NT2/D1 (cell line): ENCODE measurements at regions not wholly inside any gene's neighbourhood (a gene's known extent, or its start where the extent isn't known, plus 50 kb on each side); places are given as distances from the start of the nearest gene placed in this dataset.
"Not testable (repeated sequence)": the region's sequence is repeated elsewhere in the genome, so short reads cannot be mapped to it uniquely, and the experiment has no call there.

ENCODE experiments used
- DNase-seq: peaks from one replicate; pipeline ENCODE4 v3.0.0-alpha.2; 2011; ENCODE audit warnings: low read depth, low spot score
- H3K27me3 ChIP-seq: 2 replicates; pipeline ENCODE4 v1.6.0; 2011; ENCODE audit warnings: mild to moderate bottlenecking; ENCODE audit not compliant: insufficient read length, insufficient read depth
- H3K36me3 ChIP-seq: 2 replicates; pipeline ENCODE4 v1.6.1; 2011; ENCODE audit warnings: mild to moderate bottlenecking, low read length, mixed read lengths; ENCODE audit not compliant: insufficient read depth, insufficient read length
- H3K4me1 ChIP-seq: 2 replicates; pipeline ENCODE4 v1.5.1; 2011; ENCODE audit not compliant: insufficient read depth, insufficient read length
- H3K4me3 ChIP-seq: 2 replicates; pipeline ENCODE4 v1.5.1; 2011; ENCODE audit warnings: low read depth; ENCODE audit not compliant: insufficient read length
- H3K9ac ChIP-seq: 2 replicates; pipeline ENCODE4 v1.6.0; 2011; ENCODE audit warnings: low read depth; ENCODE audit not compliant: insufficient read length
- H3K9me3 ChIP-seq: 2 replicates; pipeline ENCODE4 v1.5.1; 2011; ENCODE audit warnings: mild to moderate bottlenecking, low read length; ENCODE audit not compliant: insufficient read depth
- SUZ12 ChIP-seq: IDR thresholded peaks from 2 replicates; pipeline ENCODE4 v1.6.1; 2011; ENCODE audit not compliant: insufficient read length, insufficient read depth; ENCODE audit errors: extremely low read depth
- YY1 ChIP-seq: IDR thresholded peaks from 2 replicates; pipeline ENCODE4 v1.6.1; 2011; ENCODE audit not compliant: insufficient read length, insufficient read depth
- ZNF274 ChIP-seq: IDR thresholded peaks from 2 replicates; pipeline ENCODE4 v1.6.1; 2011; ENCODE audit warnings: mild to moderate bottlenecking, low read depth, low read length

DNA sequence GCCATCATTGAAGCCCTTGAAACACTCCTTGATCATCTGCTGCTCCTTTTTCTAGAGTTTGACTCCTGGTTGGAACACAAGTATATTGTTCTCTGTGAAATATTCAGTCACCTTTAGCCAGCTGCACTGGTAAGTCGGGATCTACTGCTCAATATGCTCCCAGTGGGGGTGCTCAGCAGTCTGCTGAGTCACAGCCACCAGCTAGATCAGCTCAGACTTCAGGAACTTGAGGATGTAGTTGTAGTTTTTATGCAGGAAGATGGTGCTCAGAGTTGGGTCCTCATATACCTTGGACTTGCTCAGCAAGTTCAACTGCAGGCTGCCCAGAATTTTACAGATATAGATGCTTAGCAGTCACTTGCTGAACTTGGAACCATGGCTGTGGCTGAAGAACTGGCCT is 202.5 kb upstream of the RPL34 start:
- no peaks in the 10 kb centered on the region for H3K27me3 ChIP-seq
- no peaks in the 10 kb centered on the region for H3K4me1 ChIP-seq

GRCh38 chr4:108416831-108417230 is 203.5 kb upstream of the RPL34 start:
- H3K36me3 ChIP-seq, result no peaks in the 10 kb centered on the region
- DNase-seq, result no peak
- no peaks in the 10 kb centered on the region for H3K27me3 ChIP-seq
- no peak overlapping the region for H3K4me3 ChIP-seq
- no peak overlapping the region for H3K9ac ChIP-seq
- H3K9me3 ChIP-seq, result no peaks in the 10 kb centered on the region
- H3K4me1 ChIP-seq, result no peaks in the 10 kb centered on the region
- TF ChIP-seq ZNF274 (no peak), YY1 (no peak), SUZ12 (no peak)

More for the DNA sequence above, 202.5 kb upstream of the RPL34 start:
- no peak overlapping the region for H3K9ac ChIP-seq
- H3K4me3 ChIP-seq, result no peak overlapping the region
- DNase-seq, result no peak
- H3K9me3 ChIP-seq, result peaks cover 7% of the 10 kb centered on the region
- no peak for TF ChIP-seq SUZ12
- TF ChIP-seq ZNF274, result no peak
- no peak for TF ChIP-seq YY1
- no peaks in the 10 kb centered on the region for H3K36me3 ChIP-seq

DNA sequence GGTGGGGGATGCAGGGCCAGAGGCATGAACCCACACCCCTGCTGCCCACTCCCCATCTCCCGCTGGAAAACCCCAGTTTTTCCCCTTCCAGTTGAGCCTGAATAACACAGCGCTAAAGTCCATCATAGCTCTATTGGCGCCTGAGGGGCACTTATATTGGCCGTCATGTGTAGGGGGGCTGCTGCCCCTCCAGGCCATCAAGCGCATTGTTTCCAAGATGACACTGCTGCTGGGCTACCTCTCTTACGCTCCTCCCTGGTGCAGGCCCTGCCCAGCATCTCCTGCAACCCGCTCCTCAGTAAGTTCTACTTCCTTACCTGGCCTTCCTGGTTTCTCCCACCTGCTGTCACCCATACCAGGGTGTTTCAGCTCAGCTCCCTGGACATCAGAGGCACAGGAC is 205.0 kb upstream of the RPL34 start:
- Histone ChIP-seq H3K36me3 (no peaks in the 10 kb centered on the region), H3K9me3 (no peaks in the 10 kb centered on the region), H3K9ac (no peak overlapping the region), H3K4me1 (no peaks in the 10 kb centered on the region), H3K27me3 (no peaks in the 10 kb centered on the region), H3K4me3 (no peak overlapping the region)
- TF ChIP-seq ZNF274, result no peak
- TF ChIP-seq SUZ12, result no peak
- no peak for TF ChIP-seq YY1
- DNase-seq, result no peak

- no peak overlapping the region for H3K4me3 ChIP-seq
- no peaks in the 10 kb centered on the region for H3K4me1 ChIP-seq
- no peaks in the 10 kb centered on the region for H3K27me3 ChIP-seq
- peaks cover 8% of the 10 kb centered on the region; the same call in 1 of the 2 replicates for H3K9me3 ChIP-seq
- H3K9ac ChIP-seq, result no peak overlapping the region
- no peaks in the 10 kb centered on the region for H3K36me3 ChIP-seq
- no peak for DNase-seq
- TF ChIP-seq YY1 (no peak), SUZ12 (no peak), ZNF274 (no peak)
These were observed 208.5 kb upstream of the RPL34 start for GRCh38 chr4:108411836-108412235.

DNA sequence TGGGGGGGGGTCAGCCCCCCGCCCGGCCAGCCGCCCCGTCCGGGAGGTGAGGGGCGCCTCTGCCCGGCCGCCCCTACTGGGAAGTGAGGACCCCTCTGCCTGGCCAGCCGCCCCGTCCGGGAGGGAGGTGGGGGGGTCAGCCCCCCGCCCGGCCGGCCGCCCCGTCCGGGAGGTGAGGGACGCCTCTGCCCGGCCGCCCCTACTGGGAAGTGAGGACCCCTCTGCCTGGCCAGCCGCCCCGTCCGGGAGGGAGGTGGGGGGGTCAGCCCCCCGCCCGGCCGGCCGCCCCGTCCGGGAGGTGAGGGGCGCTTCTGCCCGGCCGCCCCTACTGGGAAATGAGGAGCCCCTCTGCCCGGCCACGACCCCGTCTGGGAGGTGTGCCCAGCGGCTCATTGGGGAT is 210.7 kb upstream of the RPL34 start:
- peaks cover 11% of the 10 kb centered on the region; the same call in 1 of the 2 replicates for H3K9me3 ChIP-seq
- H3K9ac ChIP-seq, DNase-seq, H3K36me3 ChIP-seq, H3K4me1 ChIP-seq, H3K27me3 ChIP-seq, H3K4me3 ChIP-seq: not testable (repeated sequence)

GRCh38 chr4:108405586-108405985 is 214.8 kb upstream of the RPL34 start:
- Histone ChIP-seq H3K4me3 (no peak overlapping the region), H3K36me3 (no peaks in the 10 kb centered on the region), H3K9me3 (peaks cover 11% of the 10 kb centered on the region; the same call in 1 of the 2 replicates), H3K9ac (no peak overlapping the region), H3K4me1 (no peaks in the 10 kb centered on the region), H3K27me3 (no peaks in the 10 kb centered on the region)
- DNase-seq, result no peak
- TF ChIP-seq ZNF274, result no peak
- no peak for TF ChIP-seq YY1
- TF ChIP-seq SUZ12, result no peak

- H3K9me3 ChIP-seq, result no peaks in the 10 kb centered on the region
- H3K4me1 ChIP-seq, result peaks cover 9% of the 10 kb centered on the region
These were observed 220.1 kb upstream of the RPL34 start for GRCh38 chr4:108400309-108400708.

DNA sequence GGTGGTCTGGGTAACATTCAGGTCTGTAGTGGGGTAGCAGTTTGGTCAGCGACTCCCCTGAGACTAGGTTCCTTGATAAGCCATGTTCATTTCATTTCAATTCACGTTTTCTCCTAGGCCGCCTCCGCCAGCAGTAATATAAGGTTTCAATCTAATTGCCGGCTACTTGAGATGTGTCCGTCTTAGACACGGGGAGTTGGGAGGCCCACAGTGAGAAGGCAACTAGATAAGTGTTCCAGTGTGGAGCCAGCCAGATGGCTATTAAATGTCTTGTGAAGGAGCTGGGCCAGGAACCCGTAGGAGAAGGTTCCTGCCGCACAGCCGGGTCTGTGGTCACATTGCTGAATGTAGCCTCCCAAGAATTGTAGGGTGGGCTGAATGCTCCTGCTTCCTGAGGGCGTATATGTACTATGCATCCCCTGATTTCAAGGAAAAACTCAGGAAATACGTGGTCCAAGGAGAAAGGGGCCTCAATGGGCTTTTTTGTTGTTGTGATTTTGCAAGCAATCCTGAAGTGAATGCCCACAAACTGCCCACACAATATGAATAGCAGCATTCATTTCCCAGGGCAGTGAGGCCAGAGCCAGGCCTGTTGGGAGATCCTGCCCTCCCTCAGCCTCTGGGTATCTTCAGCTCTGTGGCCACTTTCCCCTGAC is 220.6 kb upstream of the RPL34 start:
- TF ChIP-seq YY1 (no peak), ZNF274 (no peak), SUZ12 (no peak)
- no peak for DNase-seq

More at GRCh38 chr4:108400309-108400708, 220.1 kb upstream of the RPL34 start:
- H3K9ac ChIP-seq, result no peak overlapping the region
- H3K36me3 ChIP-seq, result no peaks in the 10 kb centered on the region
- TF ChIP-seq SUZ12 (no peak), YY1 (no peak), ZNF274 (no peak)
- DNase-seq, result no peak
- no peak overlapping the region for H3K4me3 ChIP-seq
- H3K27me3 ChIP-seq, result no peaks in the 10 kb centered on the region

More for the DNA sequence above, 220.6 kb upstream of the RPL34 start:
- Histone ChIP-seq H3K27me3 (no peaks in the 10 kb centered on the region), H3K9ac (no peak overlapping the region), H3K36me3 (no peaks in the 10 kb centered on the region), H3K9me3 (no peaks in the 10 kb centered on the region), H3K4me1 (peaks cover 9% of the 10 kb centered on the region), H3K4me3 (no peak overlapping the region)
